Liver (tissue), 8 donors: ENCODE measurements at regions not wholly inside any gene's neighbourhood (a gene's known extent, or its start where the extent isn't known, plus 50 kb on each side); places are given as distances from the start of the nearest gene placed in this dataset.

ENCODE experiments used
- DNase-seq: peaks from one replicate; pipeline ENCODE4 v3.0.0-alpha.2; 2017; ENCODE audit warnings: low spot score
- H3K27ac ChIP-seq, 2 donors: one replicate each; pipeline ENCODE4 v1.7.0; 2013; ENCODE audit warnings: inconsistent platforms in 2 of 2, low read length in 2 of 2, control low read depth in 1 of 2, low read depth in 1 of 2, mild to moderate bottlenecking in 1 of 2
- H3K27me3 ChIP-seq, 4 donors: one replicate each; pipeline versions ENCODE4 v1.6.1 to v1.7.0; 2013; ENCODE audit warnings: low read length in 3 of 4, inconsistent platforms in 1 of 4, mild to moderate bottlenecking in 1 of 4, moderate library complexity in 1 of 4; ENCODE audit not compliant: control insufficient read depth in 4 of 4, insufficient read depth in 4 of 4
- H3K36me3 ChIP-seq, 4 donors: one replicate each; pipeline versions ENCODE4 v1.6.1 to v1.7.0; 2013; ENCODE audit warnings: low read length in 3 of 4, mild to moderate bottlenecking in 3 of 4, low read depth in 1 of 4, moderate library complexity in 1 of 4; ENCODE audit not compliant: control insufficient read depth in 4 of 4, insufficient read depth in 3 of 4
- H3K4me1 ChIP-seq, 4 donors: one replicate each; pipeline versions ENCODE4 v1.6.1 to v1.7.0; 2013; ENCODE audit warnings: low read length in 3 of 4, mild to moderate bottlenecking in 3 of 4, moderate library complexity in 1 of 4; ENCODE audit not compliant: control insufficient read depth in 4 of 4, insufficient read depth in 4 of 4
- H3K4me3 ChIP-seq, 3 donors: one replicate each; pipeline versions ENCODE4 v1.6.1 to v1.7.0; 2013; ENCODE audit warnings: low read length in 3 of 3, control low read depth in 1 of 3, low read depth in 1 of 3, mild to moderate bottlenecking in 1 of 3
- H3K9ac ChIP-seq, 2 donors: one replicate each; pipeline ENCODE4 v1.7.0; 2013; ENCODE audit warnings: low read length in 2 of 2, mild to moderate bottlenecking in 2 of 2, moderate library complexity in 2 of 2, control low read depth in 1 of 2, low read depth in 1 of 2
- H3K9me3 ChIP-seq, 4 donors: one replicate each; pipeline versions ENCODE4 v1.6.1 to v1.7.0; 2013; ENCODE audit warnings: low read length in 3 of 4; ENCODE audit not compliant: control insufficient read depth in 4 of 4
- EGR1 ChIP-seq, 2 donors: IDR thresholded peaks; 2 replicates each; pipeline ENCODE4 v1.6.1; 2016 to 2018; ENCODE audit warnings: antibody characterized with exemption in 2 of 2, low read depth in 2 of 2
- FOXA1 ChIP-seq: IDR thresholded peaks from 2 replicates; pipeline ENCODE4 v1.6.1; 2016; ENCODE audit warnings: antibody characterized with exemption
- FOXA2 ChIP-seq: IDR thresholded peaks from 2 replicates; pipeline ENCODE4 v1.6.1; 2016; ENCODE audit warnings: antibody characterized with exemption
- GABPA ChIP-seq, 2 donors: IDR thresholded peaks in 1 of 2; conservative IDR thresholded peaks in 1 of 2; 2 replicates each; pipeline ENCODE4 v1.6.1; 2016; ENCODE audit warnings: antibody characterized with exemption in 2 of 2, mild to moderate bottlenecking in 1 of 2, moderate library complexity in 1 of 2
- HNF4A ChIP-seq, 2 donors: conservative IDR thresholded peaks; 2 replicates each; pipeline ENCODE4 v1.6.1; 2016; ENCODE audit warnings: antibody characterized with exemption in 2 of 2, mild to moderate bottlenecking in 2 of 2
- HNF4G ChIP-seq: IDR thresholded peaks from 2 replicates; pipeline ENCODE4 v1.6.1; 2016; ENCODE audit warnings: antibody characterized with exemption
- JUND ChIP-seq, 2 donors: IDR thresholded peaks; 2 replicates each; pipeline ENCODE4 v1.6.1; 2016; ENCODE audit warnings: antibody characterized with exemption in 2 of 2
- NR2F2 ChIP-seq: IDR thresholded peaks from 2 replicates; pipeline ENCODE4 v1.6.1; 2016; ENCODE audit warnings: antibody characterized with exemption
- RAD21 ChIP-seq, 2 donors: IDR thresholded peaks; 2 replicates each; pipeline ENCODE4 v1.6.1; 2016; ENCODE audit warnings: antibody characterized with exemption in 2 of 2, mild to moderate bottlenecking in 2 of 2
- RXRA ChIP-seq, 2 donors: IDR thresholded peaks; 2 replicates each; pipeline ENCODE4 v1.6.1; 2017 to 2018; ENCODE audit warnings: antibody characterized with exemption in 2 of 2, mild to moderate bottlenecking in 1 of 2
- SP1 ChIP-seq: IDR thresholded peaks from 2 replicates; pipeline ENCODE4 v1.6.1; 2018; ENCODE audit warnings: antibody characterized with exemption, mild to moderate bottlenecking
- TAF1 ChIP-seq: conservative IDR thresholded peaks from 2 replicates; pipeline ENCODE4 v1.6.1; 2016; ENCODE audit warnings: antibody characterized with exemption, mild to moderate bottlenecking
- YY1 ChIP-seq: IDR thresholded peaks from 2 replicates; pipeline ENCODE4 v1.6.1; 2016; ENCODE audit warnings: antibody characterized with exemption, mild to moderate bottlenecking
- WGBS: extraction: QIAGEN DNeasy Blood & Tissue Kit; methylation state at CpG from one replicate; pipeline ENCODE4 v1.1.7; 2013; 5-methylcytosine and 5-hydroxymethylcytosine counted together
- TF ChIP-seq, protein P1 (sequence below): IDR thresholded peaks from 2 replicates; pipeline ENCODE4 v1.6.1; 2016; ENCODE audit warnings: antibody characterized with exemption
- TF ChIP-seq, protein P2 (sequence below): fragments of 150-350 bp; IDR thresholded peaks from 2 replicates; pipeline ENCODE4 v1.5.1; 2017; ENCODE audit warnings: improper control_type of control experiment, low read depth, low read length; ENCODE audit not compliant: missing input control
- TF ChIP-seq, protein P3 (sequence below): IDR thresholded peaks from 2 replicates; pipeline ENCODE4 v1.6.1; 2016; ENCODE audit warnings: antibody characterized with exemption
- TF ChIP-seq, protein P4 (sequence below): IDR thresholded peaks from 2 replicates; pipeline ENCODE4 v1.6.1; 2016; ENCODE audit warnings: antibody characterized with exemption, mild to moderate bottlenecking
- TF ChIP-seq, protein P5 (sequence below): IDR thresholded peaks from 2 replicates; pipeline ENCODE4 v1.6.1; 2016; ENCODE audit warnings: antibody characterized with exemption
- donor health status: healthy.
- donor health status: healthy.
- donor health status: healthy.
- donor health status: healthy.
- donor health status: healthy.

DNA sequence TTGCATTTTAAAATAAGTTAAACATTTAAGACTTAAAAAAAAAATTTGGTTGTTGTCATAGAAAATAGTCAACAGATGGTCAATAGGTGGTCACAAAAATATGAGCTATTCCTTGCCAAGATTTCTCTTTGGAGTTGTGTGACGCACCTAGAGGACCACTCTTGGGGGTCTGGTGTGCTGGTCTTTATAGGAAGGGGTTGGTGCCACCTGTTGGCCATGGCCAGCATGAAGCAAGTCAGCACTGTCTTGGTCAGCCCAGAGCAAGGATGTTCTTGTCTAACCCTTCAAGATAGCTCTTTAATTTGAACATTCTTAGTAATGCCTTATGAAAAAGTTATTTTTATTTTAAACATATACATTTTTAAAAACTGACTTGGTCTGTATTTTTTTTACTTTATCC, 267.9 kb upstream of the CNTNAP2 start:
- 35% methylated on average over 1 of the region's 1 CpG for WGBS
- H3K27me3 ChIP-seq = no peaks in the 10 kb centered on the region

DNA sequence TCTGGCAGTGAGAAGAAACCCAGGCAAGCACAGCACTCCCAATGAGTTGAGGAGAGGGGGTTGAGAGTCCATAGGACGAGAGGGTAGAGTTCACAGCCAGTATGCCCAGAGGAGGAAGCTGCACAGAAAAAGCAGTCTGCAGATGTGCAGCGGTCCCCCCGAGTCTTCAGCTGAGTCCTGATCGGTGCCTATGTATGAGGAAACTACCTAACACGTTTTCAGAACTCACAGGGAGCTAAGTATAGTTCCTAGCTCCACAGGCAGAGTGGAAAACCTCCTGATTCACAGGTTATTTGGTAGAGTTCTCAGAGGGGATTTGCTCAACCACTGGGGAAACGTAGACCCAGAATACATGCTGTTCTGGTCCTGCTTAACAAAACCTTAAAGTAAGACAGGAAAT, 271.3 kb upstream of the CNTNAP2 start:
- no peak for DNase-seq
- TF ChIP-seq SP1 (no peak), GABPA (IDR thresholded peaks at IDR 0.05 in 1 of 2, conservative IDR thresholded peaks at IDR 0.05 in 1 of 2) (no peak), EGR1 (IDR thresholded peaks at IDR 0.05; ENCODE audit: low read depth in 2 of 2) (no peak)
- TF ChIP-seq, protein P1, sequence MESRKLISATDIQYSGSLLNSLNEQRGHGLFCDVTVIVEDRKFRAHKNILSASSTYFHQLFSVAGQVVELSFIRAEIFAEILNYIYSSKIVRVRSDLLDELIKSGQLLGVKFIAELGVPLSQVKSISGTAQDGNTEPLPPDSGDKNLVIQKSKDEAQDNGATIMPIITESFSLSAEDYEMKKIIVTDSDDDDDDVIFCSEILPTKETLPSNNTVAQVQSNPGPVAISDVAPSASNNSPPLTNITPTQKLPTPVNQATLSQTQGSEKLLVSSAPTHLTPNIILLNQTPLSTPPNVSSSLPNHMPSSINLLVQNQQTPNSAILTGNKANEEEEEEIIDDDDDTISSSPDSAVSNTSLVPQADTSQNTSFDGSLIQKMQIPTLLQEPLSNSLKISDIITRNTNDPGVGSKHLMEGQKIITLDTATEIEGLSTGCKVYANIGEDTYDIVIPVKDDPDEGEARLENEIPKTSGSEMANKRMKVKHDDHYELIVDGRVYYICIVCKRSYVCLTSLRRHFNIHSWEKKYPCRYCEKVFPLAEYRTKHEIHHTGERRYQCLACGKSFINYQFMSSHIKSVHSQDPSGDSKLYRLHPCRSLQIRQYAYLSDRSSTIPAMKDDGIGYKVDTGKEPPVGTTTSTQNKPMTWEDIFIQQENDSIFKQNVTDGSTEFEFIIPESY = no peak
- TF ChIP-seq, protein P2, sequence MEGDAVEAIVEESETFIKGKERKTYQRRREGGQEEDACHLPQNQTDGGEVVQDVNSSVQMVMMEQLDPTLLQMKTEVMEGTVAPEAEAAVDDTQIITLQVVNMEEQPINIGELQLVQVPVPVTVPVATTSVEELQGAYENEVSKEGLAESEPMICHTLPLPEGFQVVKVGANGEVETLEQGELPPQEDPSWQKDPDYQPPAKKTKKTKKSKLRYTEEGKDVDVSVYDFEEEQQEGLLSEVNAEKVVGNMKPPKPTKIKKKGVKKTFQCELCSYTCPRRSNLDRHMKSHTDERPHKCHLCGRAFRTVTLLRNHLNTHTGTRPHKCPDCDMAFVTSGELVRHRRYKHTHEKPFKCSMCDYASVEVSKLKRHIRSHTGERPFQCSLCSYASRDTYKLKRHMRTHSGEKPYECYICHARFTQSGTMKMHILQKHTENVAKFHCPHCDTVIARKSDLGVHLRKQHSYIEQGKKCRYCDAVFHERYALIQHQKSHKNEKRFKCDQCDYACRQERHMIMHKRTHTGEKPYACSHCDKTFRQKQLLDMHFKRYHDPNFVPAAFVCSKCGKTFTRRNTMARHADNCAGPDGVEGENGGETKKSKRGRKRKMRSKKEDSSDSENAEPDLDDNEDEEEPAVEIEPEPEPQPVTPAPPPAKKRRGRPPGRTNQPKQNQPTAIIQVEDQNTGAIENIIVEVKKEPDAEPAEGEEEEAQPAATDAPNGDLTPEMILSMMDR = no peak
- TF ChIP-seq, protein P3, sequence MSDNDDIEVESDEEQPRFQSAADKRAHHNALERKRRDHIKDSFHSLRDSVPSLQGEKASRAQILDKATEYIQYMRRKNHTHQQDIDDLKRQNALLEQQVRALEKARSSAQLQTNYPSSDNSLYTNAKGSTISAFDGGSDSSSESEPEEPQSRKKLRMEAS = no peak
- Histone ChIP-seq H3K4me1 (no peaks in the 10 kb centered on the region), H3K9ac (no peak overlapping the region), H3K36me3 (no peaks in the 10 kb centered on the region), H3K4me3 (no peak overlapping the region), H3K27me3 (no peaks in the 10 kb centered on the region), H3K9me3 (peaks cover 0 to 3% (median under 1%) of the 10 kb centered on the region in 4 donors), H3K27ac (no peak overlapping the region)
- WGBS = 51% methylated on average over 6 of the region's 6 CpGs

More for the DNA sequence above, 267.9 kb upstream of the CNTNAP2 start:
- peaks cover 0 to 3% (median 1%) of the 10 kb centered on the region in 4 donors for H3K9me3 ChIP-seq
- no peak overlapping the region for H3K4me3 ChIP-seq
- H3K9ac ChIP-seq = no peak overlapping the region
- H3K4me1 ChIP-seq = no peaks in the 10 kb centered on the region
- no peaks in the 10 kb centered on the region for H3K36me3 ChIP-seq
- DNase-seq = no peak
- H3K27ac ChIP-seq = no peak overlapping the region
- TF ChIP-seq, protein P4, sequence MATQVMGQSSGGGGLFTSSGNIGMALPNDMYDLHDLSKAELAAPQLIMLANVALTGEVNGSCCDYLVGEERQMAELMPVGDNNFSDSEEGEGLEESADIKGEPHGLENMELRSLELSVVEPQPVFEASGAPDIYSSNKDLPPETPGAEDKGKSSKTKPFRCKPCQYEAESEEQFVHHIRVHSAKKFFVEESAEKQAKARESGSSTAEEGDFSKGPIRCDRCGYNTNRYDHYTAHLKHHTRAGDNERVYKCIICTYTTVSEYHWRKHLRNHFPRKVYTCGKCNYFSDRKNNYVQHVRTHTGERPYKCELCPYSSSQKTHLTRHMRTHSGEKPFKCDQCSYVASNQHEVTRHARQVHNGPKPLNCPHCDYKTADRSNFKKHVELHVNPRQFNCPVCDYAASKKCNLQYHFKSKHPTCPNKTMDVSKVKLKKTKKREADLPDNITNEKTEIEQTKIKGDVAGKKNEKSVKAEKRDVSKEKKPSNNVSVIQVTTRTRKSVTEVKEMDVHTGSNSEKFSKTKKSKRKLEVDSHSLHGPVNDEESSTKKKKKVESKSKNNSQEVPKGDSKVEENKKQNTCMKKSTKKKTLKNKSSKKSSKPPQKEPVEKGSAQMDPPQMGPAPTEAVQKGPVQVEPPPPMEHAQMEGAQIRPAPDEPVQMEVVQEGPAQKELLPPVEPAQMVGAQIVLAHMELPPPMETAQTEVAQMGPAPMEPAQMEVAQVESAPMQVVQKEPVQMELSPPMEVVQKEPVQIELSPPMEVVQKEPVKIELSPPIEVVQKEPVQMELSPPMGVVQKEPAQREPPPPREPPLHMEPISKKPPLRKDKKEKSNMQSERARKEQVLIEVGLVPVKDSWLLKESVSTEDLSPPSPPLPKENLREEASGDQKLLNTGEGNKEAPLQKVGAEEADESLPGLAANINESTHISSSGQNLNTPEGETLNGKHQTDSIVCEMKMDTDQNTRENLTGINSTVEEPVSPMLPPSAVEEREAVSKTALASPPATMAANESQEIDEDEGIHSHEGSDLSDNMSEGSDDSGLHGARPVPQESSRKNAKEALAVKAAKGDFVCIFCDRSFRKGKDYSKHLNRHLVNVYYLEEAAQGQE = no peak
- TF ChIP-seq GABPA (IDR thresholded peaks at IDR 0.05 in 1 of 2, conservative IDR thresholded peaks at IDR 0.05 in 1 of 2) (no peak), EGR1 (IDR thresholded peaks at IDR 0.05; ENCODE audit: low read depth in 2 of 2) (no peak), FOXA1 (no peak), HNF4A (conservative IDR thresholded peaks at IDR 0.05) (no peak), FOXA2 (no peak), YY1 (no peak), RXRA (IDR thresholded peaks at IDR 0.05) (no peak), HNF4G (no peak), SP1 (no peak), NR2F2 (no peak), RAD21 (IDR thresholded peaks at IDR 0.05) (no peak), TAF1 (no peak), JUND (IDR thresholded peaks at IDR 0.05) (no peak)
- TF ChIP-seq, protein P1 = no peak
- TF ChIP-seq, protein P2 = no peak
- TF ChIP-seq, protein P3 = no peak
- TF ChIP-seq, protein P5, sequence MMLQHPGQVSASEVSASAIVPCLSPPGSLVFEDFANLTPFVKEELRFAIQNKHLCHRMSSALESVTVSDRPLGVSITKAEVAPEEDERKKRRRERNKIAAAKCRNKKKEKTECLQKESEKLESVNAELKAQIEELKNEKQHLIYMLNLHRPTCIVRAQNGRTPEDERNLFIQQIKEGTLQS = no peak
